ENCODE measurements at regions not wholly inside any gene's neighbourhood (a gene's known extent, or its start where the extent isn't known, plus 50 kb on each side); places are given as distances from the start of the nearest gene placed in this dataset.

GRCh38 chr14:89588840-89589296, 171.8 kb upstream of the FOXN3 start:
- no peaks in the 10 kb centered on the region for H3K36me3 ChIP-seq (ENCODE audit: insufficient read depth, low read length)
- H4K20me1 ChIP-seq (ENCODE audit: insufficient read depth): no peaks in the 10 kb centered on the region
- no peak overlapping the region for H2AFZ ChIP-seq (ENCODE audit: low read depth, low read length)
- H3K9ac ChIP-seq (ENCODE audit: low read length): no peak overlapping the region
- H3F3A ChIP-seq (ENCODE audit: insufficient read depth, low read length, poor library complexity, severe bottlenecking): no peaks in the 10 kb centered on the region
- no peaks in the 10 kb centered on the region for H3K27me3 ChIP-seq (ENCODE audit: insufficient read depth, low read depth, low read length)
- TF ChIP-seq, protein P1, sequence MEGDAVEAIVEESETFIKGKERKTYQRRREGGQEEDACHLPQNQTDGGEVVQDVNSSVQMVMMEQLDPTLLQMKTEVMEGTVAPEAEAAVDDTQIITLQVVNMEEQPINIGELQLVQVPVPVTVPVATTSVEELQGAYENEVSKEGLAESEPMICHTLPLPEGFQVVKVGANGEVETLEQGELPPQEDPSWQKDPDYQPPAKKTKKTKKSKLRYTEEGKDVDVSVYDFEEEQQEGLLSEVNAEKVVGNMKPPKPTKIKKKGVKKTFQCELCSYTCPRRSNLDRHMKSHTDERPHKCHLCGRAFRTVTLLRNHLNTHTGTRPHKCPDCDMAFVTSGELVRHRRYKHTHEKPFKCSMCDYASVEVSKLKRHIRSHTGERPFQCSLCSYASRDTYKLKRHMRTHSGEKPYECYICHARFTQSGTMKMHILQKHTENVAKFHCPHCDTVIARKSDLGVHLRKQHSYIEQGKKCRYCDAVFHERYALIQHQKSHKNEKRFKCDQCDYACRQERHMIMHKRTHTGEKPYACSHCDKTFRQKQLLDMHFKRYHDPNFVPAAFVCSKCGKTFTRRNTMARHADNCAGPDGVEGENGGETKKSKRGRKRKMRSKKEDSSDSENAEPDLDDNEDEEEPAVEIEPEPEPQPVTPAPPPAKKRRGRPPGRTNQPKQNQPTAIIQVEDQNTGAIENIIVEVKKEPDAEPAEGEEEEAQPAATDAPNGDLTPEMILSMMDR (IDR thresholded peaks at IDR 0.05; ENCODE audit: poor library complexity, severe bottlenecking): no peak
- TF ChIP-seq MXI1 (conservative IDR thresholded peaks at IDR 0.05; ENCODE audit: poor library complexity, severe bottlenecking): no peak
- TF ChIP-seq POLR2AphosphoS5 (IDR thresholded peaks at IDR 0.05): no peak
- no peak for TF ChIP-seq EZH2 (IDR thresholded peaks at IDR 0.05; ENCODE audit: borderline replicate concordance, insufficient read depth, low read length, poor library complexity, severe bottlenecking)
- no peak for TF ChIP-seq RAD21 (conservative IDR thresholded peaks at IDR 0.05)
- TF ChIP-seq SMC3 (conservative IDR thresholded peaks at IDR 0.05; ENCODE audit: poor library complexity): no peak
- TF ChIP-seq TAF1 (IDR thresholded peaks at IDR 0.05; ENCODE audit: low read depth): no peak
- TF ChIP-seq EP300 (conservative IDR thresholded peaks at IDR 0.05; ENCODE audit: poor library complexity, severe bottlenecking): no peak
- TF ChIP-seq REST (IDR thresholded peaks at IDR 0.05; ENCODE audit: borderline replicate concordance): no peak
- no peaks in the 10 kb centered on the region for H3K9me2 ChIP-seq (ENCODE audit: insufficient read depth, low read length)
- no peak overlapping the region for H3K27ac ChIP-seq (ENCODE audit: low read length)
- H3K79me2 ChIP-seq (replicated peaks; ENCODE audit: insufficient read depth, low read length): no peaks in the 10 kb centered on the region
- H3K4me2 ChIP-seq (ENCODE audit: low read length): no peak overlapping the region
- H3K9me3 ChIP-seq (ENCODE audit: low read length): no peaks in the 10 kb centered on the region
- no peak overlapping the region for H3K4me3 ChIP-seq (ENCODE audit: low read length)

DNA sequence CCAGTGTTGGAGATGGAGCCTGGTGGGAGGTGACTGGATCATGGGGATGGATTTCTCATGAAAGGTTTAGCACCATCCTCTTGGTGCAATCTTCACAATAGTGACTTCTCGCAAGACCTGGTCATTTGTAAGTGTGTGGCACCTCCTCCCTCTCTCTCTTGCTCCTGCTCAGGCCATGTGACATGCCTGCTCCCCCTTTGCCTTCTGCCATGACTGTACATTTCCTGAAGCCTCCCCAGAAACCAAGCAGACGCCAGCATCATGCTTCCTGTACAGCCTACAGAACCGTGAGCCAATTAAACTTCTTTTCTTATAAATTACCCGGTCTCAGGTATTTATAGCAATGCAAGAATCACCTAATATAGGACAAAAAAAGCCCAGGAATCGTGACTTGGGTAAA, 171.0 kb upstream of the FOXN3 start:
- Histone ChIP-seq H3K27ac (ENCODE audit: low read length) (no peak overlapping the region), H3F3A (ENCODE audit: insufficient read depth, low read length, poor library complexity, severe bottlenecking) (no peaks in the 10 kb centered on the region), H3K9me2 (ENCODE audit: insufficient read depth, low read length) (no peaks in the 10 kb centered on the region), H4K20me1 (ENCODE audit: insufficient read depth) (no peaks in the 10 kb centered on the region), H3K9me3 (ENCODE audit: low read length) (no peaks in the 10 kb centered on the region), H3K27me3 (ENCODE audit: insufficient read depth, low read depth, low read length) (no peaks in the 10 kb centered on the region), H2AFZ (ENCODE audit: low read depth, low read length) (no peak overlapping the region), H3K4me3 (ENCODE audit: low read length) (no peak overlapping the region), H3K4me2 (ENCODE audit: low read length) (no peak overlapping the region), H3K36me3 (ENCODE audit: insufficient read depth, low read length) (no peaks in the 10 kb centered on the region), H3K9ac (ENCODE audit: low read length) (no peak overlapping the region), H3K79me2 (replicated peaks; ENCODE audit: insufficient read depth, low read length) (no peaks in the 10 kb centered on the region)
- TF ChIP-seq, protein P1 (IDR thresholded peaks at IDR 0.05; ENCODE audit: poor library complexity, severe bottlenecking): no peak

All from neural cell (in vitro differentiated cells).